Gastrocnemius medialis (tissue), 4 donors: ENCODE measurements at regions not wholly inside any gene's neighbourhood (a gene's known extent, or its start where the extent isn't known, plus 50 kb on each side); places are given as distances from the start of the nearest gene placed in this dataset.

Experiments used
- ATAC-seq, 2 donors: fragments of 150-250 bp; one replicate each; pipeline ENCODE4 v1.9.1; 2016
- DNase-seq, 2 donors: peaks; one replicate each; pipeline ENCODE4 v3.0.0-alpha.2; 2019
- H3K27ac ChIP-seq, 4 donors: fragments of 200-600 bp; sonication (generic); 1 replicate in 1 of 4; 2 replicates in 3 of 4; pipeline ENCODE4 v1.5.1; 2016 to 2018; ENCODE audit warnings: mild to moderate bottlenecking in 2 of 4, moderate library complexity in 1 of 4
- H3K27me3 ChIP-seq, 3 donors: fragments of 200-600 bp; sonication (generic) in 2 of 3; 1 replicate in 1 of 3; 2 replicates in 2 of 3; pipeline versions ENCODE4 v1.5.1 to v1.6.0; 2016 to 2019; ENCODE audit warnings: mild to moderate bottlenecking in 1 of 3, moderate library complexity in 1 of 3
- H3K36me3 ChIP-seq, 2 donors: fragments of 200-600 bp; sonication (generic) in 1 of 2; one replicate each; pipeline ENCODE4 v1.5.1; 2017 to 2018
- H3K4me1 ChIP-seq, 2 donors: fragments of 200-600 bp; sonication (generic) in 1 of 2; one replicate each; pipeline ENCODE4 v1.5.1; 2016 to 2017; ENCODE audit warnings: mild to moderate bottlenecking in 2 of 2
- H3K4me3 ChIP-seq, 4 donors: fragments of 200-600 bp; sonication (generic) in 3 of 4; 1 replicate in 1 of 4; 2 replicates in 3 of 4; pipeline ENCODE4 v1.5.1; 2016 to 2019; ENCODE audit warnings: mild to moderate bottlenecking in 2 of 4
- H3K9me3 ChIP-seq, 3 donors: fragments of 200-600 bp; sonication (generic) in 2 of 3; 1 replicate in 1 of 3; 2 replicates in 2 of 3; pipeline ENCODE4 v1.5.1; 2016 to 2019
- CTCF ChIP-seq, 5 experiments: fragments of 450-650 bp in 3 of 5; fragments of 200-600 bp in 2 of 5; sonication (generic) in 2 of 5; IDR thresholded peaks in 4 of 5; conservative IDR thresholded peaks in 1 of 5; 1 replicate in 4 of 5; 2 replicates in 1 of 5; pipeline ENCODE4 v1.5.1; 2016 to 2019; ENCODE audit warnings: antibody characterized with exemption in 5 of 5, mild to moderate bottlenecking in 3 of 5, moderate library complexity in 3 of 5
- POLR2A ChIP-seq, 2 donors: fragments of 450-650 bp; IDR thresholded peaks; one replicate each; pipeline ENCODE4 v1.6.1; 2017; ENCODE audit warnings: antibody characterized with exemption in 2 of 2, mild to moderate bottlenecking in 2 of 2, moderate library complexity in 2 of 2
- in situ Hi-C, 4 donors: fragments of 200-750 bp; cut with MboI; loops; one replicate each; pipeline versions ENCODE4 v1.15.0 to v1.8.0; 2017; ENCODE audit warnings: low sequenced_read_pairs in 4 of 4
- intact Hi-C: fragments of 100-400 bp; cut with DNase I; formaldehyde crosslinking; loops from one replicate; pipeline ENCODE4 v1.15.1; 2023; ENCODE audit warnings: low total_unique reads

- no peaks in the 10 kb centered on the region for H3K4me1 ChIP-seq
- H3K27ac ChIP-seq = no peak overlapping the region
- DNase-seq = no peak
These were observed 398.4 kb upstream of the ID4 start for GRCh38 chr6:19438566-19439353.

GRCh38 chr6:19440531-19440930 lies 396.6 kb upstream of the ID4 start:
- no peaks in the 10 kb centered on the region for H3K36me3 ChIP-seq
- no peak overlapping the region for H3K4me3 ChIP-seq
- no peaks in the 10 kb centered on the region for H3K9me3 ChIP-seq
- ATAC-seq = no peak
- TF ChIP-seq CTCF (IDR thresholded peaks at IDR 0.05 in 4 of 5, conservative IDR thresholded peaks at IDR 0.05 in 1 of 5) (no peak), POLR2A (IDR thresholded peaks at IDR 0.05) (no peak)
- H3K27me3 ChIP-seq = no peaks in the 10 kb centered on the region
- DNase-seq = no peak
- H3K4me1 ChIP-seq = no peaks in the 10 kb centered on the region
- H3K27ac ChIP-seq = no peak overlapping the region
- in situ Hi-C loops = no loop called here
- intact Hi-C loops = no loop called here

More at GRCh38 chr6:19438566-19439353, 398.4 kb upstream of the ID4 start:
- intact Hi-C loops = no loop called here
- in situ Hi-C loops = no loop called here
- no peak for ATAC-seq
- Histone ChIP-seq H3K27me3 (no peaks in the 10 kb centered on the region), H3K36me3 (no peaks in the 10 kb centered on the region), H3K4me3 (no peak overlapping the region), H3K9me3 (no peaks in the 10 kb centered on the region)
- no peak for TF ChIP-seq CTCF (IDR thresholded peaks at IDR 0.05 in 4 of 5, conservative IDR thresholded peaks at IDR 0.05 in 1 of 5)
- TF ChIP-seq POLR2A (IDR thresholded peaks at IDR 0.05) = no peak

- Histone ChIP-seq H3K27ac (no peak overlapping the region), H3K36me3 (no peaks in the 10 kb centered on the region), H3K27me3 (no peaks in the 10 kb centered on the region), H3K4me3 (no peak overlapping the region), H3K9me3 (no peaks in the 10 kb centered on the region), H3K4me1 (no peaks in the 10 kb centered on the region)
- no peak for ATAC-seq
- TF ChIP-seq POLR2A (IDR thresholded peaks at IDR 0.05) = no peak
- no peak for TF ChIP-seq CTCF (IDR thresholded peaks at IDR 0.05 in 4 of 5, conservative IDR thresholded peaks at IDR 0.05 in 1 of 5)
- intact Hi-C loops = no loop called here
- no peak for DNase-seq
- in situ Hi-C loops = no loop called here
These were observed 393.8 kb upstream of the ID4 start for GRCh38 chr6:19443411-19443810.

- no peak overlapping the region for H3K27ac ChIP-seq
- intact Hi-C loops (no loop called here), in situ Hi-C loops (no loop called here)
- H3K27me3 ChIP-seq = no peaks in the 10 kb centered on the region
- H3K36me3 ChIP-seq = no peaks in the 10 kb centered on the region
- DNase-seq (no peak), ATAC-seq (no peak)
- H3K9me3 ChIP-seq = no peaks in the 10 kb centered on the region
- TF ChIP-seq CTCF (IDR thresholded peaks at IDR 0.05 in 4 of 5, conservative IDR thresholded peaks at IDR 0.05 in 1 of 5) (no peak), POLR2A (IDR thresholded peaks at IDR 0.05) (no peak)
- H3K4me1 ChIP-seq = no peaks in the 10 kb centered on the region
- no peak overlapping the region for H3K4me3 ChIP-seq
These were observed 393.1 kb upstream of the ID4 start for GRCh38 chr6:19444041-19444440.

- intact Hi-C loops (no loop called here), in situ Hi-C loops (no loop called here)
- TF ChIP-seq CTCF (IDR thresholded peaks at IDR 0.05 in 4 of 5, conservative IDR thresholded peaks at IDR 0.05 in 1 of 5) (no peak), POLR2A (IDR thresholded peaks at IDR 0.05) (no peak)
- Histone ChIP-seq H3K4me1 (no peaks in the 10 kb centered on the region), H3K27ac (no peak overlapping the region), H3K4me3 (no peak overlapping the region), H3K9me3 (no peaks in the 10 kb centered on the region), H3K27me3 (no peaks in the 10 kb centered on the region), H3K36me3 (no peaks in the 10 kb centered on the region)
- no peak for ATAC-seq
- no peak for DNase-seq
These were observed 392.7 kb upstream of the ID4 start for GRCh38 chr6:19444481-19444880.
